ENCODE measurements at regions not wholly inside any gene's neighbourhood (a gene's known extent, or its start where the extent isn't known, plus 50 kb on each side); places are given as distances from the start of the nearest gene placed in this dataset.

DNA sequence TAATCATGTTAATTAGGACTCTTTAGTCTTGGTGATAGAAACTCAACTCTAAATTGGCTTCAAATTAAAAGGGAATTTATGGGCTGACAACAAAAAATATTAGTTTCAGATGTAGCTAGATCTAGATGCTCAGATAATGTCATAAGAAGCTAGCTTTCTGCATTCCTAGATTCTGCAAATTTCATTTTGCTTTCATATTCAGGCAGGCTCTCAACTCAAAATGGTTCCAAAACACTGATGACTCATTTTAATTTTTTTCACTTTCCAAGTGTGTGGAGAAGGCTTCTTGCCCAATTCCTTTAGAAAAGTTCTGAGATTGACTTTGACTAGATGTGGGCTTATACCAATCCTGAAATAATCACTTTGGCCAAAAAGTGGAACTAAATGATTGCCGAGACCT, 236.7 kb upstream of the GOT2 start:
- TF ChIP-seq, protein P1, sequence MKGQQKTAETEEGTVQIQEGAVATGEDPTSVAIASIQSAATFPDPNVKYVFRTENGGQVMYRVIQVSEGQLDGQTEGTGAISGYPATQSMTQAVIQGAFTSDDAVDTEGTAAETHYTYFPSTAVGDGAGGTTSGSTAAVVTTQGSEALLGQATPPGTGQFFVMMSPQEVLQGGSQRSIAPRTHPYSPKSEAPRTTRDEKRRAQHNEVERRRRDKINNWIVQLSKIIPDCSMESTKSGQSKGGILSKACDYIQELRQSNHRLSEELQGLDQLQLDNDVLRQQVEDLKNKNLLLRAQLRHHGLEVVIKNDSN (IDR thresholded peaks at IDR 0.05) = no peak
- TF ChIP-seq TCF12 (IDR thresholded peaks at IDR 0.05; ENCODE audit: low read depth) = no peak
- TF ChIP-seq ZBTB7A (IDR thresholded peaks at IDR 0.05; ENCODE audit: low read depth) = no peak
- no peak for TF ChIP-seq EGR1 (IDR thresholded peaks at IDR 0.05)
- TF ChIP-seq FOXM1 (IDR thresholded peaks at IDR 0.05; ENCODE audit: borderline replicate concordance, low read depth) = no peak
- TF ChIP-seq CREB1 (IDR thresholded peaks at IDR 0.05; ENCODE audit: low read depth) = no peak
- TF ChIP-seq, protein P2, sequence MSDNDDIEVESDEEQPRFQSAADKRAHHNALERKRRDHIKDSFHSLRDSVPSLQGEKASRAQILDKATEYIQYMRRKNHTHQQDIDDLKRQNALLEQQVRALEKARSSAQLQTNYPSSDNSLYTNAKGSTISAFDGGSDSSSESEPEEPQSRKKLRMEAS (IDR thresholded peaks at IDR 0.05) = no peak
- TF ChIP-seq RAD21 (IDR thresholded peaks at IDR 0.05; ENCODE audit: low read depth) = no peak
- TF ChIP-seq CEBPB (IDR thresholded peaks at IDR 0.05) = no peak
- TF ChIP-seq TEAD4 (IDR thresholded peaks at IDR 0.05) = no peak
- TF ChIP-seq EP300 (IDR thresholded peaks at IDR 0.05; ENCODE audit: borderline replicate concordance) = no peak
- no peak for TF ChIP-seq NFIC (IDR thresholded peaks at IDR 0.05)
- TF ChIP-seq, protein P3, sequence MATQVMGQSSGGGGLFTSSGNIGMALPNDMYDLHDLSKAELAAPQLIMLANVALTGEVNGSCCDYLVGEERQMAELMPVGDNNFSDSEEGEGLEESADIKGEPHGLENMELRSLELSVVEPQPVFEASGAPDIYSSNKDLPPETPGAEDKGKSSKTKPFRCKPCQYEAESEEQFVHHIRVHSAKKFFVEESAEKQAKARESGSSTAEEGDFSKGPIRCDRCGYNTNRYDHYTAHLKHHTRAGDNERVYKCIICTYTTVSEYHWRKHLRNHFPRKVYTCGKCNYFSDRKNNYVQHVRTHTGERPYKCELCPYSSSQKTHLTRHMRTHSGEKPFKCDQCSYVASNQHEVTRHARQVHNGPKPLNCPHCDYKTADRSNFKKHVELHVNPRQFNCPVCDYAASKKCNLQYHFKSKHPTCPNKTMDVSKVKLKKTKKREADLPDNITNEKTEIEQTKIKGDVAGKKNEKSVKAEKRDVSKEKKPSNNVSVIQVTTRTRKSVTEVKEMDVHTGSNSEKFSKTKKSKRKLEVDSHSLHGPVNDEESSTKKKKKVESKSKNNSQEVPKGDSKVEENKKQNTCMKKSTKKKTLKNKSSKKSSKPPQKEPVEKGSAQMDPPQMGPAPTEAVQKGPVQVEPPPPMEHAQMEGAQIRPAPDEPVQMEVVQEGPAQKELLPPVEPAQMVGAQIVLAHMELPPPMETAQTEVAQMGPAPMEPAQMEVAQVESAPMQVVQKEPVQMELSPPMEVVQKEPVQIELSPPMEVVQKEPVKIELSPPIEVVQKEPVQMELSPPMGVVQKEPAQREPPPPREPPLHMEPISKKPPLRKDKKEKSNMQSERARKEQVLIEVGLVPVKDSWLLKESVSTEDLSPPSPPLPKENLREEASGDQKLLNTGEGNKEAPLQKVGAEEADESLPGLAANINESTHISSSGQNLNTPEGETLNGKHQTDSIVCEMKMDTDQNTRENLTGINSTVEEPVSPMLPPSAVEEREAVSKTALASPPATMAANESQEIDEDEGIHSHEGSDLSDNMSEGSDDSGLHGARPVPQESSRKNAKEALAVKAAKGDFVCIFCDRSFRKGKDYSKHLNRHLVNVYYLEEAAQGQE (IDR thresholded peaks at IDR 0.05; ENCODE audit: low read depth) = no peak
- TF ChIP-seq TAF1 (IDR thresholded peaks at IDR 0.05; ENCODE audit: low read depth) = no peak
- no peak for TF ChIP-seq YY1 (IDR thresholded peaks at IDR 0.05; ENCODE audit: low read depth)

DNA sequence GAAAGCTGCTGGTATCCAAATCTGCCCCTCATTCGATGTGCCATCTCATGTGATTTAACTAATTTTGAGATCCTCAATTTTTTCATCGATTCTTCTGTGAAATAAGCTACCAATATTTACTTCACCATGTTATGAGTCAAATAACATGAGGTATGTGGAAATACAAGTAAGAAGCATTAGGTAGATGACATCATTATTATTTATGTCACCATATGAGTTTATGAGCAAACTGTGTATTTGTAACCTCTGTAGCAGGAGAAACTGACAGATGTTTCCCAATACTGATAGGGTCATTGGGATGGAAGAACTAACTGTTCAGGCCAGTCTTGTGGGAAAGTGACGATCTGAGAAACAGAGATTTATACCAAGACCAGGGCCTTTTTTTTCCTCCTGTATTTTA, 229.4 kb upstream of the GOT2 start:
- TF ChIP-seq, protein P1 (IDR thresholded peaks at IDR 0.05) = no peak
- TF ChIP-seq TEAD4 (IDR thresholded peaks at IDR 0.05) (no peak), NFIC (IDR thresholded peaks at IDR 0.05) (no peak), TAF1 (IDR thresholded peaks at IDR 0.05; ENCODE audit: low read depth) (no peak), TCF12 (IDR thresholded peaks at IDR 0.05; ENCODE audit: low read depth) (no peak), ZBTB7A (IDR thresholded peaks at IDR 0.05; ENCODE audit: low read depth) (no peak), EGR1 (IDR thresholded peaks at IDR 0.05) (no peak), RAD21 (IDR thresholded peaks at IDR 0.05; ENCODE audit: low read depth) (no peak), EP300 (IDR thresholded peaks at IDR 0.05; ENCODE audit: borderline replicate concordance) (no peak), CEBPB (IDR thresholded peaks at IDR 0.05) (no peak), CREB1 (IDR thresholded peaks at IDR 0.05; ENCODE audit: low read depth) (no peak)
- TF ChIP-seq, protein P2 (IDR thresholded peaks at IDR 0.05) = no peak
- TF ChIP-seq, protein P3 (IDR thresholded peaks at IDR 0.05; ENCODE audit: low read depth) = no peak

DNA sequence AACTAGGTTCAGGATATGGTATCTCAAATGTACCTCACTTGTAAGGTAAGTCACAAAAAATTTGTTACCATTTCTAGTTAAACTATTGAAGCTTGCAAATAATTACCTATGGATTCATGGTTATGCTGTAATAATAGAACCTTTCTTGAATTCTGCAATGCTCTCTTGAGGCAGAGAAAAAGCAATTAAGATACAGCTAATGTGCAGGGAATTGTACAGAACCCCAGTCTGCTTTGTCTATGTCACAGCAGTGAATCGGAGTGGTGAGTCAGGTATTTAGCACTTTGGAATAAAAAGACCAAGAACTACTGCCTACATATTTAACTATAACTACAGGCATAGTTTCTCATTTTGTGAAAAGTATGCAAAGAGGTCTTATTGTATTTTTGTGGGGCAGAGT, 228.7 kb upstream of the GOT2 start:
- TF ChIP-seq ZBTB7A (IDR thresholded peaks at IDR 0.05; ENCODE audit: low read depth) = no peak

DNA sequence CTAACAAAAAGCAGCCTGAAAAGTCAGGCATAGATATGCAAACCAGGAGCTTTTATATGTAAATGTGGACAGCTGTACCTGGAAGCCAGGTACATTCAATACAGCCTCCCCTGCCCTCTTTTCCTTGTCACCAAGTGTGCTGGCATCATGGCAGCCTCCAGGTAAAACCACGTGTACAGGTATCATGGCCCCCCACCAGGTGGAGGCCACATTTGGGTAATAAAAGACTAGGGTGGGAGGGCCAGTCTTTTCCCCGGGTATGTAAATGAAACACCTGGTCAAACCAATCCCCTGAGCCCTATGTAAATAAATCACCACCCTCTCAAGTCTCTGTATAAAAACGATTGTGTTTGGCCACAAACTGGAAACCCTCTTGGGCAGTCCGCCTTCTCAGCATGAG, 226.4 kb upstream of the GOT2 start:
- no peak for TF ChIP-seq FOXM1 (IDR thresholded peaks at IDR 0.05; ENCODE audit: borderline replicate concordance, low read depth)
- TF ChIP-seq, protein P1 (IDR thresholded peaks at IDR 0.05) = no peak
- TF ChIP-seq TCF12 (IDR thresholded peaks at IDR 0.05; ENCODE audit: low read depth) = no peak
- no peak for TF ChIP-seq CEBPB (IDR thresholded peaks at IDR 0.05)
- TF ChIP-seq, protein P2 (IDR thresholded peaks at IDR 0.05) = no peak
- no peak for TF ChIP-seq TEAD4 (IDR thresholded peaks at IDR 0.05)
- TF ChIP-seq ZBTB7A (IDR thresholded peaks at IDR 0.05; ENCODE audit: low read depth) = no peak
- TF ChIP-seq, protein P3 (IDR thresholded peaks at IDR 0.05; ENCODE audit: low read depth) = no peak
- TF ChIP-seq EGR1 (IDR thresholded peaks at IDR 0.05) = no peak
- no peak for TF ChIP-seq CREB1 (IDR thresholded peaks at IDR 0.05; ENCODE audit: low read depth)
